ENCODE measurements at regions not wholly inside any gene's neighbourhood (a gene's known extent, or its start where the extent isn't known, plus 50 kb on each side); places are given as distances from the start of the nearest gene placed in this dataset.
"Not testable (repeated sequence)": the region's sequence is repeated elsewhere in the genome, so short reads cannot be mapped to it uniquely, and the experiment has no call there.

DNA sequence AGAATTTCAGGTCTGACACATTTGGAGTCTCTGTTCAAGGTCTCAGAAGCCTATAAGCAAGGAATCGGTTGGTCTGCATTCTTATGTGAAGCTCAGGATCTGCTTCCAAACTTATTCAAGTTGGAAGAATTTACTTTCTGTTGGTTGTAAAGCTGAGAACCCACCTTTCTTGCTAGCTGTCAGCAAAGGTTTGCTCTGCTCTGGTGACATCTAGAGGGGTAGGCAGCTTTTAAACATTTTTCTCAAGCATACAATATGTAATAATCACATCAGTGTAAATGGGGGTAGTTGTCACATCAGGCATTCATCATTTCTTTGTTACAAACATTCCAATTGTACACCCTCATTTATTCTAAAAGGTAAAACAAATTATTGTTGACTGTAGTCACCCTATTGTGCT is 935.2 kb downstream of the TRAM1L1 start:
- TF ChIP-seq, protein P1, sequence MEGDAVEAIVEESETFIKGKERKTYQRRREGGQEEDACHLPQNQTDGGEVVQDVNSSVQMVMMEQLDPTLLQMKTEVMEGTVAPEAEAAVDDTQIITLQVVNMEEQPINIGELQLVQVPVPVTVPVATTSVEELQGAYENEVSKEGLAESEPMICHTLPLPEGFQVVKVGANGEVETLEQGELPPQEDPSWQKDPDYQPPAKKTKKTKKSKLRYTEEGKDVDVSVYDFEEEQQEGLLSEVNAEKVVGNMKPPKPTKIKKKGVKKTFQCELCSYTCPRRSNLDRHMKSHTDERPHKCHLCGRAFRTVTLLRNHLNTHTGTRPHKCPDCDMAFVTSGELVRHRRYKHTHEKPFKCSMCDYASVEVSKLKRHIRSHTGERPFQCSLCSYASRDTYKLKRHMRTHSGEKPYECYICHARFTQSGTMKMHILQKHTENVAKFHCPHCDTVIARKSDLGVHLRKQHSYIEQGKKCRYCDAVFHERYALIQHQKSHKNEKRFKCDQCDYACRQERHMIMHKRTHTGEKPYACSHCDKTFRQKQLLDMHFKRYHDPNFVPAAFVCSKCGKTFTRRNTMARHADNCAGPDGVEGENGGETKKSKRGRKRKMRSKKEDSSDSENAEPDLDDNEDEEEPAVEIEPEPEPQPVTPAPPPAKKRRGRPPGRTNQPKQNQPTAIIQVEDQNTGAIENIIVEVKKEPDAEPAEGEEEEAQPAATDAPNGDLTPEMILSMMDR (conservative IDR thresholded peaks at IDR 0.05) = no peak
- no peak for TF ChIP-seq ZFX (IDR thresholded peaks at IDR 0.05)
- H3K27ac ChIP-seq = no peak overlapping the region

DNA sequence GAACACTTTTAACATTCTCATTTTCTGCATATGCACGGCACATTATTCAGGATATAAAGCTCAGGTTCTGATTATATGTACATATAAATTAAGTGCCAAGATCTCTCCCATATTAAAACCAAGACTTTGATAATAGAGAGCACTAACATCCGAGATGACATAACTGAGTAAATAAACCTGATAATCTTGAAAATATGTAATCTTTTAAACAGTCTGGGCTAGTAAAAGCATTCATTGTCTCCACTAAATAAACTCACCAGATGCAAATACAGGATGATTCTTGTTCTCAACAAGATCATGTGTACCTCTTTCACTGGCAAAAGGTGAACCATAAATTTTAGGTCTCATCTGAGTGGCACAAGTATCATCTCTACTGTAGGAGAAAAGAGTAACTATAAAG is 942.2 kb downstream of the TRAM1L1 start:
- TF ChIP-seq, protein P1 (conservative IDR thresholded peaks at IDR 0.05) = no peak
- no peak for TF ChIP-seq ZFX (IDR thresholded peaks at IDR 0.05)
- no peak overlapping the region for H3K27ac ChIP-seq

- TF ChIP-seq, protein P1 (conservative IDR thresholded peaks at IDR 0.05) = no peak
- TF ChIP-seq ZFX (IDR thresholded peaks at IDR 0.05) = no peak
- no peak overlapping the region for H3K27ac ChIP-seq
These were observed 952.4 kb downstream of the TRAM1L1 start for GRCh38 chr4:116132946-116133345.

DNA sequence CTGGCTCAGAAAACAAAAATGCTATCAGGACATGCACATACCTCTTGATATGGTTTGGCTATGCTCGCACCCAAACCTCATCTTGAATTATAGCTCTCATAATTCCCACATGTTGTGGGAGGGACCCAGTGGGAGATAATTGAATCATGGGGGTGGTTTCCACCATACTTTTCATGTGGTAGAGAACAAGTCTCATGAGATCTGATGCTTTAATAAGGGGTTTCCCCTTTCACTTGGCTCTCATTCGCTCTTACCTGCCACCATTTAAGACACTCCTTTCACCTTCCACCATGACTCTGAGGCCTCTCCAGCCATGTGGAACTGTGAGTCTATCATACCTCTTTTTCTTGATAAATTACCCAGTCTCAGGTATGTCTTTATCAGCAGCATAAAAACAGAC is 958.6 kb downstream of the TRAM1L1 start:
- no peak overlapping the region for H3K27ac ChIP-seq
- TF ChIP-seq, protein P1 (conservative IDR thresholded peaks at IDR 0.05) = no peak
- TF ChIP-seq ZFX (IDR thresholded peaks at IDR 0.05) = no peak

- H3K27ac ChIP-seq = no peak overlapping the region
- TF ChIP-seq, protein P1 (conservative IDR thresholded peaks at IDR 0.05) = no peak
- TF ChIP-seq ZFX (IDR thresholded peaks at IDR 0.05) = no peak
These were observed 963.3 kb downstream of the TRAM1L1 start for GRCh38 chr4:116122124-116122523.

DNA sequence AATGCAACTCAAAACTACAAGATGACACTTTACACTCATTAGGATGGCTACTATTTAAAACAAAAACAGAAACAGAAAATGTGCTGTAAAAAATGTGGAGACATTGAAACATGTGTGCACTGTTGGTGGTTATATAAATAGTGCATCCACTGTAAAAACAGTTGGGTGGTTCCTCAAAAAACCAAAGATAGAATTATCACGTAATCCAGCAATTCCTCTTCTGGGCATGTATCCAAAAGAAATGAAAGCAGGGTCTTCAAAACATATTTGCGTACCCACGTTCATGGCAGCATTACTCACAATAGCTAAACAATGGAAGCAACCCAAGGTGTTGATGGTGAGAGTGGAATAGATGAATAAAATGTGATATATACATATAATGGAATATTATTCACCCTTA is 967.2 kb downstream of the TRAM1L1 start:
- TF ChIP-seq, protein P1 (conservative IDR thresholded peaks at IDR 0.05) = no peak
- TF ChIP-seq ZFX (IDR thresholded peaks at IDR 0.05) = no peak

GRCh38 chr4:116112861-116113260 is 972.5 kb downstream of the TRAM1L1 start:
- not testable (repeated sequence) for H3K27ac ChIP-seq

More for the DNA sequence above, 967.2 kb downstream of the TRAM1L1 start:
- no peak overlapping the region for H3K27ac ChIP-seq

GRCh38 chr4:116110713-116111112 is 974.7 kb downstream of the TRAM1L1 start:
- no peak for TF ChIP-seq ZFX (IDR thresholded peaks at IDR 0.05)
- TF ChIP-seq, protein P1 (conservative IDR thresholded peaks at IDR 0.05) = no peak
- no peak overlapping the region for H3K27ac ChIP-seq

All from C4-2B (cell line).